ENCODE measurements at regions not wholly inside any gene's neighbourhood (a gene's known extent, or its start where the extent isn't known, plus 50 kb on each side); places are given as distances from the start of the nearest gene placed in this dataset.
"Not testable (repeated sequence)": the region's sequence is repeated elsewhere in the genome, so short reads cannot be mapped to it uniquely, and the experiment has no call there.

DNA sequence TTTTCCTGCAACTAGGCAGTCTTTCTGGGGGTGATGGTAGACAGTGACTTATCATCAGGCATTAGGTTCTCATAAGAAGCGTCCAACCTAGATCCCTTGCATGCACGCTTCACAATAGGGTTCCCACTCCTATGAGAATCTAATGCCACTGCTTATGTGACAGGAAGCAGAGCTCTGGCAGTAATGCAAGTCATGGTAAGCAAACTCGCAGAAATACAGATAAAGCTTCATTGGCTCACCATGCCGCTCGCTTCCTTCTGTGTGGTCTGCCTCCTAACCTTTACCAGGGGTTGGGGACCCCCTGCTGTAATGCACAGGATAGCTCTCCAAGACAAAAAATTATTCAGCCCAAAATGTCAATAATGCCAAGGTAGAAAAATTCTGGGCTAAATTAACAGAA, 864.2 kb downstream of the TRHDE start:
- TF ChIP-seq EZH2 (IDR thresholded peaks at IDR 0.05; ENCODE audit: borderline replicate concordance, low read length) = no peak
- TF ChIP-seq, protein P1, sequence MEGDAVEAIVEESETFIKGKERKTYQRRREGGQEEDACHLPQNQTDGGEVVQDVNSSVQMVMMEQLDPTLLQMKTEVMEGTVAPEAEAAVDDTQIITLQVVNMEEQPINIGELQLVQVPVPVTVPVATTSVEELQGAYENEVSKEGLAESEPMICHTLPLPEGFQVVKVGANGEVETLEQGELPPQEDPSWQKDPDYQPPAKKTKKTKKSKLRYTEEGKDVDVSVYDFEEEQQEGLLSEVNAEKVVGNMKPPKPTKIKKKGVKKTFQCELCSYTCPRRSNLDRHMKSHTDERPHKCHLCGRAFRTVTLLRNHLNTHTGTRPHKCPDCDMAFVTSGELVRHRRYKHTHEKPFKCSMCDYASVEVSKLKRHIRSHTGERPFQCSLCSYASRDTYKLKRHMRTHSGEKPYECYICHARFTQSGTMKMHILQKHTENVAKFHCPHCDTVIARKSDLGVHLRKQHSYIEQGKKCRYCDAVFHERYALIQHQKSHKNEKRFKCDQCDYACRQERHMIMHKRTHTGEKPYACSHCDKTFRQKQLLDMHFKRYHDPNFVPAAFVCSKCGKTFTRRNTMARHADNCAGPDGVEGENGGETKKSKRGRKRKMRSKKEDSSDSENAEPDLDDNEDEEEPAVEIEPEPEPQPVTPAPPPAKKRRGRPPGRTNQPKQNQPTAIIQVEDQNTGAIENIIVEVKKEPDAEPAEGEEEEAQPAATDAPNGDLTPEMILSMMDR (IDR thresholded peaks at IDR 0.05; ENCODE audit: low read length) = no peak
- Histone ChIP-seq H3K36me3 (ENCODE audit: insufficient read depth, low read length) (no peaks in the 10 kb centered on the region), H4K20me1 (ENCODE audit: insufficient read depth, low read length) (no peaks in the 10 kb centered on the region), H2AFZ (ENCODE audit: low read length) (no peak overlapping the region), H3K27me3 (ENCODE audit: insufficient read depth, low read length) (no peaks in the 10 kb centered on the region), H3K79me2 (ENCODE audit: insufficient read depth, low read length) (no peaks in the 10 kb centered on the region; the same call in 1 of the 2 replicates), H3K9me3 (ENCODE audit: low read length) (no peaks in the 10 kb centered on the region), H3F3A (ENCODE audit: insufficient read depth, low read length) (no peaks in the 10 kb centered on the region), H3K9me2 (ENCODE audit: low read depth, low read length) (no peaks in the 10 kb centered on the region), H3K4me1 (ENCODE audit: insufficient read depth, low read length, severe bottlenecking) (no peaks in the 10 kb centered on the region), H3K4me3 (ENCODE audit: low read depth, low read length, poor library complexity, severe bottlenecking) (no peak overlapping the region), H3K27ac (ENCODE audit: low read depth, low read length, poor library complexity, severe bottlenecking) (no peak overlapping the region), H3K4me2 (ENCODE audit: low read length) (no peak overlapping the region), H3K9ac (ENCODE audit: low read length) (no peak overlapping the region)

DNA sequence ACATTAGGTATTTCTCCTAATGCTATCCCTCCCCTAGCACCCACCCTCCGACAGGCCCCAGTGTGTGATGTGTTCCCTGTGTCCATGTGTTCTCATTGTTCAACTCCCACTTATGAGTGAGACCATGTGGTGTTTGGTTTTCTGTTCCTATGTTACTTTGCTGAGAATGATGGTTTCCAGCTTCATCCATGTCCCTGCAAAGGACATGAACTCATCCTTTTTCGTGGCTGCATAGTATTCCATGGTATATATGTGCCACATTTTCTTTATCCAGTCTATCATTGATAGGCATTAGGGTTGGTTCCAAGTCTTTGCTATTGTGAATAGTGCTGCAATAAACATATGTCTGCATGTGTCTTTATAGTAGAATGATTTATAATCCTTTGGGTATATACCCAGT, 867.5 kb downstream of the TRHDE start:
- not testable (repeated sequence) for H3K4me3 ChIP-seq (ENCODE audit: low read depth, low read length, poor library complexity, severe bottlenecking); H2AFZ ChIP-seq (ENCODE audit: low read length); H3K27ac ChIP-seq (ENCODE audit: low read depth, low read length, poor library complexity, severe bottlenecking); H3K27me3 ChIP-seq (ENCODE audit: insufficient read depth, low read length); H3K4me2 ChIP-seq (ENCODE audit: low read length); H3K9me3 ChIP-seq (ENCODE audit: low read length); H3K9ac ChIP-seq (ENCODE audit: low read length); H3K4me1 ChIP-seq (ENCODE audit: insufficient read depth, low read length, severe bottlenecking); H3K9me2 ChIP-seq (ENCODE audit: low read depth, low read length); H3F3A ChIP-seq (ENCODE audit: insufficient read depth, low read length); H3K79me2 ChIP-seq (ENCODE audit: insufficient read depth, low read length); H3K36me3 ChIP-seq (ENCODE audit: insufficient read depth, low read length); H4K20me1 ChIP-seq (ENCODE audit: insufficient read depth, low read length)

DNA sequence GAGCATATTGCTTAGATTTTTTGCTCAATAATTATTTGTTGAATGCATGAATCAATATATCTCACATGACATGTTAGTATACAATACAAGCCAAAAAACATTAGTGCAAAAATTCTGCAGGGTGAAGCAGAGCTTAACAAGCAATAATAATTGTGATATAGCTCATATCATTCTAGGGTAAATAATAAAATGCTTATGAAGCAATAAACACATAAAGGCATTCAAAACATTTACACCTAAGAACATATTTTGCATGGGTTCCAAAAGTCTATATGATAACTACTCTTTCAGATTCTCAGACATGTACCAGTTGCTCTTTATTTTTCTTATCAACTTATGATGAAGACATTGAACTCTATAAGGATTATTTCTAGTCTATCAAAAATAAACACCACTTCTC, 886.2 kb downstream of the TRHDE start:
- no peak overlapping the region for H3K4me3 ChIP-seq (ENCODE audit: low read depth, low read length, poor library complexity, severe bottlenecking)
- no peaks in the 10 kb centered on the region for H3K79me2 ChIP-seq (ENCODE audit: insufficient read depth, low read length)
- no peak overlapping the region for H3K4me2 ChIP-seq (ENCODE audit: low read length)
- no peaks in the 10 kb centered on the region for H3K9me3 ChIP-seq (ENCODE audit: low read length)
- no peaks in the 10 kb centered on the region for H3F3A ChIP-seq (ENCODE audit: insufficient read depth, low read length)
- H3K36me3 ChIP-seq (ENCODE audit: insufficient read depth, low read length) = no peaks in the 10 kb centered on the region
- no peak overlapping the region for H3K27ac ChIP-seq (ENCODE audit: low read depth, low read length, poor library complexity, severe bottlenecking)
- TF ChIP-seq EZH2 (IDR thresholded peaks at IDR 0.05; ENCODE audit: borderline replicate concordance, low read length) = no peak
- TF ChIP-seq, protein P1 (IDR thresholded peaks at IDR 0.05; ENCODE audit: low read length) = no peak
- no peak overlapping the region for H2AFZ ChIP-seq (ENCODE audit: low read length)
- H4K20me1 ChIP-seq (ENCODE audit: insufficient read depth, low read length) = no peaks in the 10 kb centered on the region
- no peaks in the 10 kb centered on the region for H3K4me1 ChIP-seq (ENCODE audit: insufficient read depth, low read length, severe bottlenecking)
- H3K9me2 ChIP-seq (ENCODE audit: low read depth, low read length) = no peaks in the 10 kb centered on the region
- no peak overlapping the region for H3K9ac ChIP-seq (ENCODE audit: low read length)
- H3K27me3 ChIP-seq (ENCODE audit: insufficient read depth, low read length) = no peaks in the 10 kb centered on the region

DNA sequence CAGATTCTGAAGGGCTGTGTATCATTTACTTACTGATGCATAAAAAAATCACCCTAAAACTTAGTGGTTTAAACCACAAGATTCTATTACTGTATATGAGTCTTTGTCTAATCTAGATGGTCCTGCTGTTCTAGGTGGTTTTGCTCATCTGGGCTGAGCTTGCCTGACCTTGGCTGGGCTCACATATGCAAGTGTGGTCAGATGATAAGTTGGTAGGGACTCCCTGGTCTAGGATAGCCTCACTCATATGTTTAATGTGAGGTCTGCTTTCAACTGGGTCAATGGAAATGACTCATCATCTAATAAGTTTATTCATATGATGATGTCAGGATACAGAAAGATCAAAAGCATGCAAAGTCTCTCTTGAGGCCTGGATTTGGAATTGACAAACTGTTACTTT, 887.8 kb downstream of the TRHDE start:
- no peaks in the 10 kb centered on the region for H3K4me1 ChIP-seq (ENCODE audit: insufficient read depth, low read length, severe bottlenecking)
- no peaks in the 10 kb centered on the region for H3K36me3 ChIP-seq (ENCODE audit: insufficient read depth, low read length)
- H3K9ac ChIP-seq (ENCODE audit: low read length) = no peak overlapping the region
- no peak overlapping the region for H2AFZ ChIP-seq (ENCODE audit: low read length)
- TF ChIP-seq EZH2 (IDR thresholded peaks at IDR 0.05; ENCODE audit: borderline replicate concordance, low read length) = no peak
- TF ChIP-seq, protein P1 (IDR thresholded peaks at IDR 0.05; ENCODE audit: low read length) = no peak
- no peak overlapping the region for H3K4me3 ChIP-seq (ENCODE audit: low read depth, low read length, poor library complexity, severe bottlenecking)
- H3K27ac ChIP-seq (ENCODE audit: low read depth, low read length, poor library complexity, severe bottlenecking) = no peak overlapping the region
- H4K20me1 ChIP-seq (ENCODE audit: insufficient read depth, low read length) = no peaks in the 10 kb centered on the region
- H3K9me2 ChIP-seq (ENCODE audit: low read depth, low read length) = no peaks in the 10 kb centered on the region
- H3K27me3 ChIP-seq (ENCODE audit: insufficient read depth, low read length) = no peaks in the 10 kb centered on the region
- no peaks in the 10 kb centered on the region for H3K79me2 ChIP-seq (ENCODE audit: insufficient read depth, low read length)
- H3K9me3 ChIP-seq (ENCODE audit: low read length) = no peaks in the 10 kb centered on the region
- no peak overlapping the region for H3K4me2 ChIP-seq (ENCODE audit: low read length)
- H3F3A ChIP-seq (ENCODE audit: insufficient read depth, low read length) = no peaks in the 10 kb centered on the region

Data from OCI-LY1 (cell line).